GM21723 (cell line): ENCODE measurements at regions not wholly inside any gene's neighbourhood (a gene's known extent, or its start where the extent isn't known, plus 50 kb on each side); places are given as distances from the start of the nearest gene placed in this dataset.

Experiments used
- ATAC-seq: cut with Tn5 transposase; IDR thresholded peaks from one replicate; pipeline ENCODE4 v1.9.1; 2021; ENCODE audit warnings: mild to moderate bottlenecking, moderate library complexity; ENCODE audit not compliant: unreplicated experiment

GRCh38 chr2:153043385-153043784 is 325.0 kb downstream of the ARL6IP6 start:
- no peak for ATAC-seq

- no peak for ATAC-seq
Measured at GRCh38 chr2:153028626-153029025, 310.2 kb downstream of the ARL6IP6 start.

GRCh38 chr2:153027533-153027932 is 309.1 kb downstream of the ARL6IP6 start:
- no peak for ATAC-seq

GRCh38 chr2:153020201-153020600 is 301.8 kb downstream of the ARL6IP6 start:
- no peak for ATAC-seq

- peak; percentile 47 for ATAC-seq
Measured at GRCh38 chr2:153005071-153005730, 286.8 kb downstream of the ARL6IP6 start.

GRCh38 chr2:153004627-153005026 is 286.2 kb downstream of the ARL6IP6 start:
- ATAC-seq = peak; percentile 54

- ATAC-seq = no peak
Measured at GRCh38 chr2:152974146-152974545, 255.7 kb downstream of the ARL6IP6 start.

GRCh38 chr2:152971685-152972084 is 253.3 kb downstream of the ARL6IP6 start:
- ATAC-seq = no peak

- no peak for ATAC-seq
Measured at GRCh38 chr2:152962446-152962845, 244.0 kb downstream of the ARL6IP6 start.

GRCh38 chr2:152961351-152961750 is 242.9 kb downstream of the ARL6IP6 start:
- ATAC-seq = no peak

GRCh38 chr2:152950126-152950525 is 231.7 kb downstream of the ARL6IP6 start:
- ATAC-seq = no peak

GRCh38 chr2:152944099-152944498 is 225.7 kb downstream of the ARL6IP6 start:
- no peak for ATAC-seq

GRCh38 chr2:152942940-152943440 is 224.6 kb downstream of the ARL6IP6 start:
- ATAC-seq = no peak

- no peak for ATAC-seq
Measured at GRCh38 chr2:152930501-152930900, 212.1 kb downstream of the ARL6IP6 start.

- no peak for ATAC-seq
Measured at GRCh38 chr2:152929628-152930027, 211.2 kb downstream of the ARL6IP6 start.

- peak; percentile 91 for ATAC-seq
Measured at GRCh38 chr2:152925547-152926448, 207.4 kb downstream of the ARL6IP6 start.

- ATAC-seq = no peak
Measured at GRCh38 chr2:152924722-152925121, 206.3 kb downstream of the ARL6IP6 start.

- ATAC-seq = no peak
Measured at GRCh38 chr2:152924219-152924618, 205.8 kb downstream of the ARL6IP6 start.

- ATAC-seq = no peak
Measured at GRCh38 chr2:152920846-152921245, 202.4 kb downstream of the ARL6IP6 start.

- no peak for ATAC-seq
Measured at GRCh38 chr2:152910970-152911369, 192.6 kb downstream of the ARL6IP6 start.

GRCh38 chr2:152907046-152907445 is 188.6 kb downstream of the ARL6IP6 start:
- ATAC-seq = no peak

- ATAC-seq = no peak
Measured at GRCh38 chr2:152894051-152894450, 175.6 kb downstream of the ARL6IP6 start.
